SW480 (cell line): ENCODE measurements at regions not wholly inside any gene's neighbourhood (a gene's known extent, or its start where the extent isn't known, plus 50 kb on each side); places are given as distances from the start of the nearest gene placed in this dataset.
"Not testable (repeated sequence)": the region's sequence is repeated elsewhere in the genome, so short reads cannot be mapped to it uniquely, and the experiment has no call there.

Experiments used
- DNase-seq: peaks from one replicate; pipeline ENCODE4 v3.0.0-alpha.2; 2016; ENCODE audit warnings: low spot score

DNA sequence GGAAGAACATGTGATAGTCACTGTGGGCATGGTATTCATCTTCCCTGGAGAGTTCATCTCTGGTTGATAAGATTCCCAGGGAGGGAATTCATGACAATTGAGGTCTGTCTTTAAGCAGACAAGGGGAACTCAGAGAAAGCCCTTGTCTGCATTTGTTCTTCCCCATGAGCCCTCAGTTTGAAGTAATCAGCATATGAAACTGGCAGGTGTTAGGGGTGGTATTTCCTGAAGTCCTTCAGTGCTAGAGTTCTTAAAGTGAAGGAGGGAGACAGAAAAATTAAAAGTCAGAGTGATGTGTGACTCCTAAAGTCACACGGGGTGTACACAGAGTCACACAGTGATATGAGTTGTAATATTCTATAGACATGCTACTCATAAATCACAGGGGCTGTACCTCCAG, 60.6 kb upstream of the SYK start:
- no peak for DNase-seq

- DNase-seq: no peak
These were observed 63.9 kb upstream of the SYK start for GRCh38 chr9:90737742-90738141.

DNA sequence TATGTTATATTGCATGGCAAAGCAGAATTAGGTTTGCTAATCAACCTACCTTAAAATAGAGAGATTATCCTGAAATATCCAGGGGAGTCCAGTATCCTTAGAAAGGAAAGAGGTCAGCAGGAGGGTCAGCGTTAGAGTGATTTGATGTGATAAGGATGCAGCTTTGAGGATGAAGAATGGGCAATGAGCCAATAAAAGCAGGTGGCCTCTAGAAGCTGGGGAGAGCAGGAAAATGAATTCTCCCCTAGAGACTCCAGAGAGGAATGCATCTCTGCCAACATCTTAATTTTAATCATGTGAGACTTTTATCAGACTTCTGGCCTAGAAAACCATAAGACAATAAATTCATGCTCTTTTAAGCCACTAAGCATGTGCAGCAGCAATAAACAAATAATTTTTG, 65.7 kb upstream of the SYK start:
- no peak for DNase-seq

DNA sequence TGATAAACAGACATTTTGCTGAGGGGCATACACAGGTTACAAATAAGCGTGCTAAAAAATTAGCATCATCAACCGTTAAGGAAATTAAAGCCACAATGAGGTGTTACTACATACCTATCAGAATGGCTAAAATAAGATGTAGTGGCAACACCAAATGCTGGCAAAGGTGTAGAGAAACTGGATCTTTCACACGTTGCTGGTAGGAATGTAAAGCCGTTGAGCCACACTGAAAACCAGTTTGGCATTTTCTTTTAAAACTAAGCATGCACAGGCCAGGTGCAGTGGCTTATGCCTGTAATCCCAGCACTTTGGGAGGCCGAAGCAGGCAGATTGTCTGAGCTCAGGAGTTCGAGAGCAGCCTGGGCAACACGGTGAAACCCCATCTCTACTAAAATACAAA, 67.0 kb upstream of the SYK start:
- no peak for DNase-seq

GRCh38 chr9:90729351-90729750, 72.3 kb upstream of the SYK start:
- DNase-seq: no peak

GRCh38 chr9:90727488-90727887, 74.1 kb upstream of the SYK start:
- DNase-seq: no peak

DNA sequence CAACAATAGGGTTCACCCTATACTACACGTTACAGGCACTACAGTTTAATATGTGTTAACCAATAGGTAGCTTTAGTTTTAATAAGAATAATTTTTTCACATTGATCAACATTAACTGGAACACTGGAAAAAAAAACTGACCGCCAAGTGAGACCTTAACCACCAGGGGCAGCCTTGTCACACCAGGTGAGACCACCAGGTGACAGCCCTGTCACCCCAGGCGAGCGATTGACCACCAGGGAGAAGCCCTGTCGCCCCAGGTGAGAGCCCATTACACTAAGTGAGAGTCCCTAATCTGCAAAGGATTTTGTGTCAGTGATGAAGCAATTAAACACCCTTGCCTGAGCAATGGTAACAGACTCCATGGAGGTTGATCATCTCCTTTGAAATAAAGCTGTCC, 75.4 kb upstream of the SYK start:
- DNase-seq: no peak

GRCh38 chr9:90724880-90725279, 76.7 kb upstream of the SYK start:
- DNase-seq: no peak

DNA sequence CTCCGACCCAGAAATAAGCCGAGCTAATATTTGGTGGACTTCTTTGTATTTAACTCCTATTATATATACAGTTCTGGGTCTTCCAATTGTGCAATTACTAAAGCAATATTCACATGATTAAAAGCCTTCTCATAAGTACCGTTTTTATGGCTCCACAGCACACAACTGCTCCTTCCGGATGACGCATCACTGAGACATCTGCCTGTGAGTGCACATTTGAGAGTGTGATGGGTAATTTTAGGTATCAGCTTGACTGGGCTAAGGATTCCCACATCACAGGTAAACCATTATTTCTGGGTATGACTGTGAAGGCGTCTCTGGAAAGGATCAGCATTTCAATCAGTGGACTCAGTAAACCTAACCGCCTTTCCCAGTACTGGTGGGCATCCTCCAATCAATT, 77.5 kb upstream of the SYK start:
- DNase-seq: no peak

DNA sequence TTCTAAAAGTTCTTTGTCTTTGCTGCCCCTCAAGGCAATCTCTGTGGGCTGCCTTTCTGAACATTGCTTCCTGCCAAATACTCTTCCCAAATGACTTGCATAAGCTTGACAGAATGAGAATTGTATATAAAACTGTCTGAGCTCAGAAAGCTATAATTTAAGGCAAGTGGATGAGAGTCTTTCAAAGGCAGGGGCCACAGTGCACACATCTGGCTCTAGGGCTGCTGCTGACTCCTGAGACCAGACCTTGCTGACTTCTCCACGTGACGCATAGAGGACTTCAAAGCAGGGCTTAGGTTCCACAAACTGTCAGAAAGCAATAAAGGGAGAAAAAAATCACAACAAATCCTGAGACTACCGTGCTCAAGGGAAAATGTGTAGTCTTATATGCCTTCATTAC, 79.4 kb upstream of the DIRAS2 start:
- peak; percentile 14 for DNase-seq

GRCh38 chr9:90720621-90721265, 78.1 kb upstream of the DIRAS2 start:
- DNase-seq: no peak

GRCh38 chr9:90706230-90706629, 63.6 kb upstream of the DIRAS2 start:
- no peak for DNase-seq

DNA sequence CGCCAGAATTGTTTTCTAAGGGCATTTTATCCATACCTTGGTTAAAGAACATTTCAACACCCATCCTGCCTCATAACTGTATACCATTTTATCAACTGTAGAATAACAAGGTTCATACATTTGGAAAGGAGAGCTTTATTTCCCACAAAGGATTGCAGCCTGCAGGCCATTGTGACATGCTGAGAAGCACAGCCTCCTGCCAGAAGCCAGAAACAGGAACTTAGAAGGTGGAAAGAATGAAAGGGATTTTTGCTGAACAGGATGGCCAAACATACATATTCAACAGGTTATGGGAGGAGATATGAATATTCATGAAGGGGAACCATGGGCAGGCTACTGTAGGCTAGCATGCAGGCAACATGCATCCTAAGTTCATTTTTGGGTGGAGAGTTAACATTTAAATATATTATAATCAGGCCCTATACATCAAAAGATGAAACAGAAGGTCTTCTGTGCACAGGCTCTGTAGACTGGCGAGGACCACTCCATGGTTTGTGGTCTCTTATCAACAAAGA, 59.9 kb upstream of the DIRAS2 start:
- DNase-seq: no peak

- DNase-seq: no peak
These were observed 56.3 kb upstream of the DIRAS2 start for GRCh38 chr9:90698871-90699440.

- no peak for DNase-seq
These were observed 55.2 kb upstream of the DIRAS2 start for GRCh38 chr9:90697808-90698207.

GRCh38 chr9:90694187-90694586, 51.6 kb upstream of the DIRAS2 start:
- DNase-seq: not testable (repeated sequence)
